Ammon's horn (tissue), 1 donor: ENCODE measurements at regions not wholly inside any gene's neighbourhood (a gene's known extent, or its start where the extent isn't known, plus 50 kb on each side); places are given as distances from the start of the nearest gene placed in this dataset.

Experiments
- DNase-seq: peaks from one replicate; pipeline ENCODE4 v3.0.0-alpha.2; 2016; ENCODE audit warnings: low spot score

GRCh38 chr4:58205446-58206235 lies 1095.5 kb upstream of the IGFBP7 start:
- DNase-seq, result no peak

GRCh38 chr4:58192217-58192616 lies 1082.0 kb upstream of the IGFBP7 start:
- DNase-seq, result no peak

GRCh38 chr4:58191109-58191508 lies 1080.9 kb upstream of the IGFBP7 start:
- no peak for DNase-seq

GRCh38 chr4:58188316-58188715 lies 1078.1 kb upstream of the IGFBP7 start:
- DNase-seq, result no peak

- DNase-seq, result no peak
Observed at GRCh38 chr4:58175024-58175423, 1064.8 kb upstream of the IGFBP7 start.

GRCh38 chr4:58166490-58166889 lies 1056.3 kb upstream of the IGFBP7 start:
- DNase-seq, result no peak

- DNase-seq, result no peak
Observed at GRCh38 chr4:58163156-58163555, 1053.0 kb upstream of the IGFBP7 start.

- no peak for DNase-seq
Observed at GRCh38 chr4:58149404-58150085, 1039.4 kb upstream of the IGFBP7 start.

GRCh38 chr4:58144721-58145120 lies 1034.5 kb upstream of the IGFBP7 start:
- DNase-seq, result no peak

- peak; percentile 13 for DNase-seq
Observed at GRCh38 chr4:58138786-58139668, 1028.8 kb upstream of the IGFBP7 start.

GRCh38 chr4:58136604-58137003 lies 1026.4 kb upstream of the IGFBP7 start:
- no peak for DNase-seq

- no peak for DNase-seq
Observed at GRCh38 chr4:58127680-58128079, 1017.5 kb upstream of the IGFBP7 start.

- no peak for DNase-seq
Observed at GRCh38 chr4:58119298-58119697, 1009.1 kb upstream of the IGFBP7 start.

GRCh38 chr4:58113126-58113525 lies 1002.9 kb upstream of the IGFBP7 start:
- no peak for DNase-seq

- no peak for DNase-seq
Observed at GRCh38 chr4:58111818-58112217, 1001.6 kb upstream of the IGFBP7 start.

GRCh38 chr4:58093352-58093751 lies 983.2 kb upstream of the IGFBP7 start:
- no peak for DNase-seq

- no peak for DNase-seq
Observed at GRCh38 chr4:58090539-58090938, 980.4 kb upstream of the IGFBP7 start.

GRCh38 chr4:58081356-58081755 lies 971.2 kb upstream of the IGFBP7 start:
- no peak for DNase-seq

- no peak for DNase-seq
Observed at GRCh38 chr4:58075724-58076123, 965.5 kb upstream of the IGFBP7 start.

GRCh38 chr4:58074382-58074781 lies 964.2 kb upstream of the IGFBP7 start:
- no peak for DNase-seq

- no peak for DNase-seq
Observed at GRCh38 chr4:58070726-58071125, 960.5 kb upstream of the IGFBP7 start.

GRCh38 chr4:58064653-58065052 lies 954.5 kb upstream of the IGFBP7 start:
- DNase-seq, result no peak
